Inflammatory macrophage (primary cell): ENCODE measurements at regions not wholly inside any gene's neighbourhood (a gene's known extent, or its start where the extent isn't known, plus 50 kb on each side); places are given as distances from the start of the nearest gene placed in this dataset.
"Not testable (repeated sequence)": the region's sequence is repeated elsewhere in the genome, so short reads cannot be mapped to it uniquely, and the experiment has no call there.

Source experiments
- DNase-seq, 2 donors: peaks; one replicate each; pipeline ENCODE4 v3.0.0-alpha.2; 2020 to 2022

DNA sequence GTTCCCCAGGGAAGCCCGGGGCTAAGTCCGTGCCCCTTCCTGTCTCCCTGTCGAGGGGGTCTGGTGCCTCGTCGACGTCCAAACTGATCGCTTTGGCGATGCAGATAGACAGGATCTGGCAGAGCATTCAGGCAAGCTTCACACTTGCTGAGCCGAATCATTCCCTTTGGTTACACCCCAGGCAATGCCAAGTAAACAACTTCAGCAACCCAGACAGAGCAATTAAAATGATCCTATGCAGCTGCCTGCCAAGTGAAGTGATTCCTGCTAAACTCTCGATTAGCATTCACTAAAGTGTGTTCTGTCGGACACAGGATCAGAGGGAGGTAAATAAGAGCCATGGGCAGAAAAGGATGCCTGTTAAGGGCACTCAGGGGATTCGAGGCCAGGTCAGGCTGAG, 108.2 kb upstream of the RAB12 start:
- DNase-seq = no peak

DNA sequence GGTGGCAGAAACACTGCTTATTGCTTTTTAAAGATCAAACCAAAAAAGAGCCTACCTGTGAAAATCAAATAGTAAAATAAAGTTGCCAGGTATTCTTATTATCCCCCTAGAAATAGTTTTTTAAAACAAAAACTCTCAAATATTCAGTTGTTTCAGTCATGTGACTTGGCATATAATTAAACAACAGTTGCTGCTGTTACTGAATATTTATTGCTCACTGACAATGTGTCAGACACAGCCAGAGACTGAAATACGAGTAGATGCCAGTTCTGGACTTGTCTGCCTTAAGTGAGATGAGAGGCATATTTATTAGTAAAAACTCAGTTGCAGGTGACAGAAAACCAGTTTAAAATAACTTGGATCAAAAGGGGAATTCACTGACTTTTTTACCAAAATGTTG, 106.0 kb upstream of the RAB12 start:
- DNase-seq = no peak

DNA sequence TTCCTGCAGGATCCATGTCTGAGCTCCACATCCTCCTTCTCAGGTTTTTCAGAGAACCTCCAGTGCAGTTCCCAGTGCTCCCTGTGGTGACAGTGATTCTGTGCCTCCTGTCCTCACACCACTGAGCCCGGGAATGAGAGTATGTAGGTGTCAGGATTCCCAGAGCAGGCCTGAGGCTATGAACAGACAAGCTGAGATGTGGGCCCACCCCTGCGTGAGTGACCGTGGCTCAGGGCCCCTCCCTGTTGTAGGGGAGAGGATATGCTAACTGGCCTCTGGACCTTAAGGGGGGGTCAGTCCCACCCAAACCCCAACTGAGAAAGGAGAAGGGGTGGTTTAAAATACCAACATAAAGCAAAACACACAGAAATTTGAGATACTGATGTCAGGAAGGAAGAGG, 104.8 kb upstream of the RAB12 start:
- DNase-seq = no peak

GRCh38 chr18:8504880-8505435, 104.3 kb upstream of the RAB12 start:
- no peak for DNase-seq

DNA sequence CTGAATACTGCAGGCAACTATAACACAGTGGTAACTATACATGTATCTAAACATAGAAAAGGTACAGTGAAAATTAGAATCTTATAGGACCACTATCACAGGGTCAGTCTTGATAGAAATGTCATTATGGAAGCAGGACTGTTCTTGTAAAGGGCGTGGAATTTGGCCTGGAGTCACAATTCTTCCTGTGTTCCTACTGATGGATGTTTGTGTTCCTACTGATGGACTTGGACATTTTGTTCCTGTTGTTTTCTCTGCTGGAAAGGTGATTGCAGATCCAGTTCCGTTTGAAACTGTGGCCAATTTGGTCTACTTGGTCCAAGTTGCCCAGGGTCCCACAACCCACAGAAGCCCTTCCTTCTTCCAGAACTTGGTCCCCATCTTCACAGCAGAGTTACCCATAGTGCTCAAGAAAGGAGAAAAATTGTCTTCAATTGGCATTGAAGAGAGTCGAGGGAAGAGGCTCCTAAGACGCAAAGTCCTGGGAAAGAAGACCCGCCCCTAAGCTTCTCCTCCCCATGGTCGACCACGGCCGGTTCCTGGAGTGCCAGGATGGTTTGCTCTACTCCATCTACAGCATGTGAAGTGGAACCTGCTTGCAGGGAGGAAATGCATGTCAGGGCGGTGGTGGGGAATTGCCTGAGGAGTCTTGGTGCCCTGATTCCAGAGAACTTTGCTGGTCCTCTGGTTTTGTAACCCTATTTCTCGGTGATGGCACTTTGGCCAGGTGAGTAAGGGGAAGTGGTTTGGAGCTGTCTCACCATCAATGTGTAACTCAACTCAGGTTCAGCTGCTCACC, 102.8 kb upstream of the RAB12 start:
- no peak for DNase-seq

GRCh38 chr18:8507361-8507760, 101.9 kb upstream of the RAB12 start:
- no peak for DNase-seq

DNA sequence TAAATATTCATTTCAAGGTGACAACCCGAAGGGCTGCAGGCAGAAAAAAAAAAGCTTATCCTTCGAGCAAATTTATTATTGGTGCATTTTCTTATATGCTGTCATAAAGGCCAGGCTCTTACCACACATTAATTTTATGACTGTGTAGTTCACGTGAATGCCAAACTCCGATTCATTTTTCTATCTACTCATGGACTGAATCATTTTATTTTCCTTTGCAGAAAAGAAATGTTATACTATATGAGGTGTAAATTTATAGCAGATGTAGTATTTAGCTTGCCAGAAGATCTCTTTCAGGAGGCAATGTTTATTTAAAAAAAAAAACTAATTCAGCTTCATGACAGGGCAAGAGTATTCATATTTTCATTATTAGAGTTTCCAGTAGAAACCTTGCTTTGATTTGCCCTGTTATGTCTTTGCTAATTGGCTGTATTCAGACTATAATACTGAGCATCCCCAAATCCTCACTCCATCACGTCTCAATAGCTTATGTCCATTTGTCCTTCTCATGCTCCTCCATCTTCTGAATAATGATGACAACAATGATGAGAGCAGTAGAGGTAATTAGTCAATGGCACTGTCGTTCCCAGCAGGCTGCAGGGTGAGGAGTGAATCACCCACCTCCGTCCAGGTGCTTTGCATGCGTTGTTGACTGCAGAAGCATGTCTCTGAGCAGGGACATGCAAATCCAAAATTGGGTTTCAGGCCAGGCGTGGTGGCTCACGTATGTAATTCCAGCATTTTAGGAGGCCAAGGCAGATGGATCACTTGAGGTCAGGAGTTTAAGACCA, 101.1 kb upstream of the RAB12 start:
- DNase-seq = no peak

DNA sequence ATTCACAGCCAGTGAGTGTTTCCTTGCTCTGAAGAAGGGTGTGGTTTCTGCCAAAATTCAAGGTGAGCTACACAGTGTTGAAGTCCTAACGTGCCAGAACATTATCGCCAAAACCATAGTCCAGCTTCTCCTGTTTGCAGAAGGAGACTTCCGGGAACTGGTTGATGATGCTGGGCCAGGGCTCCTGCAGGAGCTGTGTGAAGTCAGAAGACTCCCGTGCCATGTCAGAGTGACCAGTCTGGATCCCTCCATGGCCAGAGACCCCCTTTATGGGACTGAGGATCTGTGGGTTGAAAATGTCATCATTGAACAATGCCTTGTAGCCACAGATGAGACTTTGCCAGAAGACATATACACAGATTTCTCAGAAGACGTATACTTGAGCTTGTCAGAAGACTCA, 96.0 kb upstream of the RAB12 start:
- no peak for DNase-seq

- no peak for DNase-seq
Measured at GRCh38 chr18:8514409-8514808, 94.8 kb upstream of the RAB12 start.

- no peak for DNase-seq
Measured at GRCh38 chr18:8515142-8515865, 93.9 kb upstream of the RAB12 start.

DNA sequence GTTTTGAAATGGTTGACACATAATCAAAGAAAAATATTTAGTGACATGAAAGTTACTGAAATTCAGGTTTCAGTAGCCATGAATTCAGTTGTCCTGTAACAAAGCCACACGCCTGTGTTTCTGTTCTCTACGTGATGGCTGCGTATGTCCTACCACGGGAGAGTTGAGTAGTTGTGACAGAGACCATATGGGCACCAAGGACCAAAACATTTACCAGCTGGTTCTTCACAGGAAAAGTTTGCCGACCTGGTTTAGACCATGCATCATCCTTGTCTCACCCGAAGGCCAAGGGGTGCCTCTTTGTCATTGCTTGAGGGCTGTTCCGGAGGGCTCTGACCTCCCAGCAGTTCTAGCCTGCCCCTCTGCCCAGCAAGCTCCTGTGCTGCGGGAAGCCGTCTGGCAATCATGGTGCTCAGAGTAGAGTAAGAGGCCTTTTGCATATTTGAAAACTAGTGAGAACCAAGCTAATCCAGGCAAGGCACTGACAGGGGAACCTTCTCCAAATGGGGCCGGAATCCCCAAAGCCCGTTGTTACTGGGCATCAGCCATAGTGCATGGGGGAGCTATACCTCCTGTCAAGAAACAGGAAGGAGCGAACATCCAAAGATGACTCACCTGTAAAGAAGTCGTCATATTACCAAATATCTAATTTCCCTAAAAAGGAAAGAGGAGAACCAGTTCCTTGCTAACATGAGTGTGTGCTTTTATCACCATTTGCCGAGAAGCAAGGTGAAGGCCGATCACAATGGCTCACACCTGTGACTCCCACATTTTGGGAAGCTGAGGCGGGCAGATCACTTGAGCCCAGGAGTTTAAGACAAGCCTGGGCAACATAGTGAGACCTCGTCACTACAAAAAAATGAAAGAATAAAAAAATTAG, 92.6 kb upstream of the RAB12 start:
- DNase-seq = no peak

GRCh38 chr18:8517276-8517675, 92.0 kb upstream of the RAB12 start:
- no peak for DNase-seq

DNA sequence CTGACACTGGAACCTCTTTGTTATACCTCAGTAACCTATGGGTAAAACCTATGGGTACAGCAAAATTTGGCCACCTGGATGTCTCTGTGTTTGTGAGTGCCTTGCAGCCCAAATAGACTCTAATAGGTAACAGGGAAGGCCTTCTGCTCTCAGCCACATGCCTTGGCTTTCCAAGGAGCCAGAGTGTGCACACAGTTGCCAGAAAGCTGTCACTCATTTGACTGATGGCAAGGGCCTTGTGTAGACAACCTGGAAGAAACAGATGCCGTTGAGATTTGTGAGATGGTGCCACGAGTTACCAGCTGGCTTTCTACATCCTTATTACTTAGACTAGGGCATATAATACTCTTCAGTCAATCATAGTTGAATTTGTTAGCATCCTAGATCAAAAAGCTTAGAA, 90.1 kb upstream of the RAB12 start:
- DNase-seq = no peak

DNA sequence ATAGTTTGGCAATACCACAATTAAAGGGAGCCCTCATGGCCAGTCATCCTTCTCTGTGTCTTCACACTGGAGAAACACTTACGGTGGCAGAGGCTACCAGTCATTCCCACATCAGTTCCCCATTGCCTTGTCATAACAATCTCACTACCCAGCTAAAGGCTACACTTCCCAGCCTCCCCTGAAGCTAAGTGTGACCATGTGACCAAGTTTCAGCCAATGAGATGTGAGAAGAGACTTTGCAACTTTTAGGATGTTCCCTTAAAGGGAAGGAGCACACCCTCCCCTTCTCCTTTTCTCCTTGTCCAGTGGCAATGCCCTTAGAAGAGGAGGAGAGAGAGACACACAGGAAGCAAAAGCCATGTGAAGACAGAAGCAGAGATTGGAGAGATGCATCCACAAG, 89.0 kb upstream of the RAB12 start:
- DNase-seq = peak; percentile 23 to 25

GRCh38 chr18:8522756-8523155, 86.5 kb upstream of the RAB12 start:
- DNase-seq = no peak

GRCh38 chr18:8525692-8526091, 83.5 kb upstream of the RAB12 start:
- peak; percentile 29 to 48 for DNase-seq

DNA sequence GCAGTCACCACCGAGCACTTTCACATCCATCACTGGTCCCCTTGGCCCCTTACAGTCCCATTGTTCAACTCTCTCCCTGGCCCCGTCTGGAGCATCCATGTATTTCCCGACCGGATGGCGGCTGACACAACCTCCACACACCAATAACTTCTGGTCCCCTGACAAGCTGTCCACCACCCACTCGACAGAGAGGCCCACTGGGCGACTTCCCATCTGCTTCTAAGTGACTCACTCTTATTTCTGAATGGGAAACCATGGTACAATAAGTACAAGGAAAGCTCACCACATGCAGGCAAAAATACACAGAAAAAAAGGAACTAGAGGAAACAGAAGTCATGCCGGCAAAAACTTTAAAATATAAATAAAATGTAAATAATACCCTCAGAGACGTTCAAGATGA, 82.9 kb upstream of the RAB12 start:
- DNase-seq = peak; percentile 87 to 94

GRCh38 chr18:8529609-8530008, 79.6 kb upstream of the RAB12 start:
- peak; percentile 82 to 90 for DNase-seq

GRCh38 chr18:8531084-8531483, 78.2 kb upstream of the RAB12 start:
- not testable (repeated sequence) for DNase-seq

GRCh38 chr18:8536231-8536630, 73.0 kb upstream of the RAB12 start:
- no peak for DNase-seq

DNA sequence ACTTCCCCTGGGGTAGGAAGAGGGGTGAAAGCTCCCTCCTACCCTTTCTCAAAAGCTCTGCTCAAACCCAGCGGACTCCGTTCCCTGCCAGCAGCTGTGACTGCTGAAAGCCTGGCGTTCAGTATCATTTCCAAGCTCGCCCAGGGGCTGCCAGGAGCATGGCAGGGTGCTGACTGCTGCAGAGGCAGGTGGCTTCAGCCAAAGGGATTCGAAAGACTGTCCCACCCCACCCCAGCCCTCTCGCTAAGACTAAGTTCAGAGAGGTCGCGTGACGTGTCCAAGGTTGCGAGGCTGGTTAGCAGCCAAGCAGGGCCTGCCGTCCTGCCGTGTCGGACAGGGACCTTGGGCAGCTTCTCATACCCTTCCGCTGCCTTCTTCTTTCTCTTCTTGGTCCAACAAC, 72.3 kb upstream of the RAB12 start:
- DNase-seq = no peak

DNA sequence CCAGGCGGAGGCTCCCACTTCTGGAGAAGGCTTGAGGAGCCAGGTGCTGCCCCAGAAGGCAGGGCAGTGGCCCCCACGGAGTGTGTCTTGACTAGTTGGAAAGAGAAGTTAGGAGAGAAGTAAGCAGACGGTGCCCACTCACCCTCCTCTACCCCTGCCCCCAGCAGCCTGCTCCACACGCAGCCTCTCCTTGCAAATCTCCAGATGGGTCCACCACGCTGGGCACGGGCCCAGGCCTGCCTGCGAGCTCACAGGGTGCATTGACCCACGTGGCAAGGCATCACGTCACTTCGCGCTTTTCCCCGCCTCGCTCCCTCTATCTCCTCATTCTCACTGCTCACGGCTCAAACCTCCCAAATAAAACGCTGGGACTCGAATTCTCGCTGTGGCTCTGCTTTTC, 71.8 kb upstream of the RAB12 start:
- DNase-seq = no peak
